SK-N-SH (cell line): ENCODE measurements at regions not wholly inside any gene's neighbourhood (a gene's known extent, or its start where the extent isn't known, plus 50 kb on each side); places are given as distances from the start of the nearest gene placed in this dataset.

ENCODE experiments used
- CTCF ChIA-PET: fragments of 300-600, 350-600 bp; formaldehyde crosslinking; extraction: SDS; loops from one replicate; lab custom pipeline; 2021; lab: Yijun Ruan, JAX
- POLR2A ChIA-PET: fragments of 350-600 bp; sonication (Branson Sonifier 250); formaldehyde crosslinking; extraction: SDS; loops from one replicate; lab custom pipeline; 2020; ENCODE audit warnings: antibody characterized with exemption, inconsistent platforms; lab: Yijun Ruan, JAX
- DNase-seq: peaks from one replicate; pipeline ENCODE4 v3.0.0; 2012
- H2AFZ ChIP-seq: fragments of 200-600 bp; sonication (generic); 2 replicates; pipeline ENCODE4 v1.8.1; 2016; ENCODE audit warnings: antibody characterized with exemption, mild to moderate bottlenecking, low read depth
- H3F3A ChIP-seq: fragments of 200-600 bp; sonication (generic); replicated peaks from 2 replicates; pipeline ENCODE3; 2016; ENCODE audit warnings: antibody characterized with exemption, mild to moderate bottlenecking; ENCODE audit not compliant: insufficient read depth
- H3K27ac ChIP-seq, 2 experiments: fragments of 200-500 bp in 1 of 2; fragments of 200-600 bp in 1 of 2; sonication (Bioruptor generic) in 1 of 2; sonication (generic), shearing (Covaris generic) in 1 of 2; 2 replicates each; pipeline versions ENCODE4 v1.5.1 to v1.6.1; 2014 to 2016; ENCODE audit warnings: low read depth in 2 of 2, inconsistent platforms in 1 of 2, low read length in 1 of 2, mild to moderate bottlenecking in 1 of 2, mixed read lengths in 1 of 2
- H3K27me3 ChIP-seq: fragments of 200-600 bp; sonication (generic), shearing (Covaris generic); 2 replicates; pipeline ENCODE4 v1.6.1; 2016; ENCODE audit warnings: mixed run types; ENCODE audit not compliant: insufficient read depth
- H3K36me3 ChIP-seq, 2 experiments: fragments of 200-500 bp in 1 of 2; fragments of 200-600 bp in 1 of 2; sonication (Bioruptor generic) in 1 of 2; sonication (generic) in 1 of 2; replicated peaks in 1 of 2; 2 replicates each; pipeline versions ENCODE3 to v1.5.1; 2014 to 2016; ENCODE audit warnings: low read length in 1 of 2, mild to moderate bottlenecking in 1 of 2; ENCODE audit not compliant: insufficient read depth in 2 of 2, control insufficient read depth in 1 of 2
- H3K4me1 ChIP-seq, 2 experiments: fragments of 200-500 bp in 1 of 2; fragments of 200-600 bp in 1 of 2; sonication (Bioruptor generic) in 1 of 2; sonication (generic), shearing (Covaris generic) in 1 of 2; 2 replicates each; pipeline versions ENCODE4 v1.5.1 to v1.6.1; 2014 to 2016; ENCODE audit warnings: low read depth in 1 of 2, low read length in 1 of 2, mixed run types in 1 of 2; ENCODE audit not compliant: insufficient read depth in 2 of 2, control insufficient read depth in 1 of 2
- H3K4me2 ChIP-seq: fragments of 200-600 bp; sonication (generic), shearing (Covaris generic); 2 replicates; pipeline ENCODE4 v1.6.1; 2017; ENCODE audit warnings: mixed run types
- H3K4me3 ChIP-seq, 2 experiments: fragments of 200-500 bp in 1 of 2; fragments of 200-600 bp in 1 of 2; sonication (Bioruptor generic) in 1 of 2; sonication (generic), shearing (Covaris generic) in 1 of 2; 2 replicates each; pipeline versions ENCODE4 v1.5.1 to v1.8.1; 2014 to 2016; ENCODE audit warnings: low read depth in 2 of 2, inconsistent platforms in 1 of 2, low read length in 1 of 2, mild to moderate bottlenecking in 1 of 2, mixed read lengths in 1 of 2, moderate library complexity in 1 of 2
- H3K79me2 ChIP-seq: fragments of 200-600 bp; sonication (generic); 2 replicates; pipeline ENCODE4 v1.8.1; 2017; ENCODE audit warnings: mild to moderate bottlenecking; ENCODE audit not compliant: insufficient read depth
- H3K9ac ChIP-seq: fragments of 200-600 bp; sonication (generic); 2 replicates; pipeline ENCODE4 v1.6.1; 2017; ENCODE audit warnings: mixed run types
- H3K9me2 ChIP-seq: fragments of 200-600 bp; sonication (generic); 2 replicates; pipeline ENCODE4 v1.6.1; 2017; ENCODE audit warnings: mixed run types
- H3K9me3 ChIP-seq: fragments of 200-600 bp; sonication (generic); 2 replicates; pipeline ENCODE4 v1.6.1; 2017; ENCODE audit warnings: mixed run types, mild to moderate bottlenecking, moderate library complexity
- H4K20me1 ChIP-seq: fragments of 200-600 bp; sonication (generic); 2 replicates; pipeline ENCODE4 v1.6.1; 2017; ENCODE audit warnings: mild to moderate bottlenecking, mixed run types; ENCODE audit not compliant: insufficient read depth
- EP300 ChIP-seq, 2 experiments: IDR thresholded peaks; 2 replicates each; pipeline versions ENCODE4 v1.4.0 to v1.6.1; 2012; ENCODE audit warnings: borderline replicate concordance in 1 of 2, low read depth in 1 of 2, low read length in 1 of 2
- FOSL2 ChIP-seq: IDR thresholded peaks from 2 replicates; pipeline ENCODE4 v1.4.0; 2012; ENCODE audit warnings: low read depth, mild to moderate bottlenecking, moderate library complexity, borderline replicate concordance
- FOXJ3 ChIP-seq: sonication (generic); formaldehyde crosslinking; IDR thresholded peaks from 2 replicates; pipeline ENCODE4 v1.5.1; 2020; ENCODE audit warnings: mild to moderate bottlenecking, missing genetic modification reagents
- FOXM1 ChIP-seq: IDR thresholded peaks from 2 replicates; pipeline ENCODE4 v1.4.0; 2012; ENCODE audit warnings: low read depth, mild to moderate bottlenecking
- GATA2 ChIP-seq: sonication (generic); formaldehyde crosslinking; IDR thresholded peaks from 2 replicates; pipeline ENCODE4 v1.5.0; 2020; ENCODE audit warnings: mild to moderate bottlenecking, missing genetic modification reagents
- JUND ChIP-seq: IDR thresholded peaks from 2 replicates; pipeline ENCODE4 v1.4.0; 2012
- MXI1 ChIP-seq: IDR thresholded peaks from 2 replicates; pipeline ENCODE4 v1.6.1; 2012; ENCODE audit warnings: mild to moderate bottlenecking, low read depth, low read length, improper control_type of control experiment
- RAD21 ChIP-seq: IDR thresholded peaks from 2 replicates; pipeline ENCODE4 v1.6.1; 2012; ENCODE audit warnings: mild to moderate bottlenecking, low read length
- RFX5 ChIP-seq: IDR thresholded peaks from 2 replicates; pipeline ENCODE4 v1.6.1; 2012; ENCODE audit warnings: mild to moderate bottlenecking, improper control_type of control experiment, low read length
- RXRA ChIP-seq: IDR thresholded peaks from 2 replicates; pipeline ENCODE4 v1.4.0; 2012; ENCODE audit warnings: low read depth, mild to moderate bottlenecking, borderline replicate concordance
- SIN3A ChIP-seq: IDR thresholded peaks from 2 replicates; pipeline ENCODE4 v1.6.1; 2012; ENCODE audit warnings: low read depth, mild to moderate bottlenecking, low read length, moderate library complexity, borderline replicate concordance
- TAF1 ChIP-seq: IDR thresholded peaks from 2 replicates; pipeline ENCODE4 v1.6.1; 2012; ENCODE audit warnings: low read depth, mild to moderate bottlenecking, low read length, moderate library complexity, borderline replicate concordance
- WGBS: methylation state at CpG from one replicate; pipeline ENCODE4 v1.1.6; 2017; ENCODE audit warnings: low lambda C conversion rate; 5-methylcytosine and 5-hydroxymethylcytosine counted together
- TF ChIP-seq, protein P1 (sequence below): IDR thresholded peaks from 2 replicates; pipeline ENCODE4 v1.4.0; 2012; ENCODE audit warnings: low read depth, borderline replicate concordance
- TF ChIP-seq, protein P2 (sequence below): IDR thresholded peaks from 2 replicates; pipeline ENCODE4 v1.6.1; 2012; ENCODE audit warnings: mild to moderate bottlenecking, low read depth, low read length, moderate library complexity
- TF ChIP-seq, protein P3 (sequence below): fragments of 200-600 bp; sonication (generic); IDR thresholded peaks from 2 replicates; pipeline ENCODE4 v1.6.1; 2017; ENCODE audit warnings: antibody characterized with exemption, mild to moderate bottlenecking, moderate library complexity
- TF ChIP-seq, protein P4 (sequence below): fragments of 150-350 bp; IDR thresholded peaks from 2 replicates; pipeline ENCODE4 v1.6.1; 2016; ENCODE audit warnings: mild to moderate bottlenecking, low read depth, low read length

- Histone ChIP-seq H3K9me2 (no peaks in the 10 kb centered on the region), H3K79me2 (no peaks in the 10 kb centered on the region), H3K9ac (no peak overlapping the region), H2AFZ (no peak overlapping the region), H3K4me2 (no peak overlapping the region), H3K9me3 (no peaks in the 10 kb centered on the region), H3K27ac (no peak overlapping the region), H4K20me1 (no peaks in the 10 kb centered on the region), H3K36me3 (no peaks in the 10 kb centered on the region), H3K4me3 (no peak overlapping the region), H3K4me1 (no peaks in the 10 kb centered on the region), H3K27me3 (no peaks in the 10 kb centered on the region), H3F3A (no peaks in the 10 kb centered on the region)
- POLR2A ChIA-PET, result no interaction called here
- WGBS, result 81% methylated on average over 9 of the region's 9 CpGs
- DNase-seq, result no peak
- CTCF ChIA-PET, result no interaction called here
- TF ChIP-seq, protein P1, sequence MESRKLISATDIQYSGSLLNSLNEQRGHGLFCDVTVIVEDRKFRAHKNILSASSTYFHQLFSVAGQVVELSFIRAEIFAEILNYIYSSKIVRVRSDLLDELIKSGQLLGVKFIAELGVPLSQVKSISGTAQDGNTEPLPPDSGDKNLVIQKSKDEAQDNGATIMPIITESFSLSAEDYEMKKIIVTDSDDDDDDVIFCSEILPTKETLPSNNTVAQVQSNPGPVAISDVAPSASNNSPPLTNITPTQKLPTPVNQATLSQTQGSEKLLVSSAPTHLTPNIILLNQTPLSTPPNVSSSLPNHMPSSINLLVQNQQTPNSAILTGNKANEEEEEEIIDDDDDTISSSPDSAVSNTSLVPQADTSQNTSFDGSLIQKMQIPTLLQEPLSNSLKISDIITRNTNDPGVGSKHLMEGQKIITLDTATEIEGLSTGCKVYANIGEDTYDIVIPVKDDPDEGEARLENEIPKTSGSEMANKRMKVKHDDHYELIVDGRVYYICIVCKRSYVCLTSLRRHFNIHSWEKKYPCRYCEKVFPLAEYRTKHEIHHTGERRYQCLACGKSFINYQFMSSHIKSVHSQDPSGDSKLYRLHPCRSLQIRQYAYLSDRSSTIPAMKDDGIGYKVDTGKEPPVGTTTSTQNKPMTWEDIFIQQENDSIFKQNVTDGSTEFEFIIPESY, result no peak
- no peak for TF ChIP-seq TAF1
- no peak for TF ChIP-seq RXRA
- TF ChIP-seq, protein P2, sequence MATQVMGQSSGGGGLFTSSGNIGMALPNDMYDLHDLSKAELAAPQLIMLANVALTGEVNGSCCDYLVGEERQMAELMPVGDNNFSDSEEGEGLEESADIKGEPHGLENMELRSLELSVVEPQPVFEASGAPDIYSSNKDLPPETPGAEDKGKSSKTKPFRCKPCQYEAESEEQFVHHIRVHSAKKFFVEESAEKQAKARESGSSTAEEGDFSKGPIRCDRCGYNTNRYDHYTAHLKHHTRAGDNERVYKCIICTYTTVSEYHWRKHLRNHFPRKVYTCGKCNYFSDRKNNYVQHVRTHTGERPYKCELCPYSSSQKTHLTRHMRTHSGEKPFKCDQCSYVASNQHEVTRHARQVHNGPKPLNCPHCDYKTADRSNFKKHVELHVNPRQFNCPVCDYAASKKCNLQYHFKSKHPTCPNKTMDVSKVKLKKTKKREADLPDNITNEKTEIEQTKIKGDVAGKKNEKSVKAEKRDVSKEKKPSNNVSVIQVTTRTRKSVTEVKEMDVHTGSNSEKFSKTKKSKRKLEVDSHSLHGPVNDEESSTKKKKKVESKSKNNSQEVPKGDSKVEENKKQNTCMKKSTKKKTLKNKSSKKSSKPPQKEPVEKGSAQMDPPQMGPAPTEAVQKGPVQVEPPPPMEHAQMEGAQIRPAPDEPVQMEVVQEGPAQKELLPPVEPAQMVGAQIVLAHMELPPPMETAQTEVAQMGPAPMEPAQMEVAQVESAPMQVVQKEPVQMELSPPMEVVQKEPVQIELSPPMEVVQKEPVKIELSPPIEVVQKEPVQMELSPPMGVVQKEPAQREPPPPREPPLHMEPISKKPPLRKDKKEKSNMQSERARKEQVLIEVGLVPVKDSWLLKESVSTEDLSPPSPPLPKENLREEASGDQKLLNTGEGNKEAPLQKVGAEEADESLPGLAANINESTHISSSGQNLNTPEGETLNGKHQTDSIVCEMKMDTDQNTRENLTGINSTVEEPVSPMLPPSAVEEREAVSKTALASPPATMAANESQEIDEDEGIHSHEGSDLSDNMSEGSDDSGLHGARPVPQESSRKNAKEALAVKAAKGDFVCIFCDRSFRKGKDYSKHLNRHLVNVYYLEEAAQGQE, result no peak
- TF ChIP-seq GATA2 (CRISPR knock-in tag), result no peak
- TF ChIP-seq MXI1, result no peak
- no peak for TF ChIP-seq RAD21
- no peak for TF ChIP-seq JUND
- TF ChIP-seq FOSL2, result no peak
- no peak for TF ChIP-seq FOXJ3 (CRISPR knock-in tag)
- TF ChIP-seq EP300 (IDR thresholded peaks at IDR 0.05; ENCODE audit: borderline replicate concordance in 1 of 2, low read depth in 1 of 2, low read length in 1 of 2), result no peak
These were observed 119.5 kb upstream of the LRIG1 start for GRCh38 chr3:66620296-66620695.

GRCh38 chr3:66622756-66623457 lies 122.1 kb upstream of the LRIG1 start:
- 65% methylated on average over 2 of the region's 2 CpGs for WGBS
- TF ChIP-seq FOXM1 (no peak), RFX5 (no peak), SIN3A (no peak), RXRA (no peak)
- TF ChIP-seq, protein P3, sequence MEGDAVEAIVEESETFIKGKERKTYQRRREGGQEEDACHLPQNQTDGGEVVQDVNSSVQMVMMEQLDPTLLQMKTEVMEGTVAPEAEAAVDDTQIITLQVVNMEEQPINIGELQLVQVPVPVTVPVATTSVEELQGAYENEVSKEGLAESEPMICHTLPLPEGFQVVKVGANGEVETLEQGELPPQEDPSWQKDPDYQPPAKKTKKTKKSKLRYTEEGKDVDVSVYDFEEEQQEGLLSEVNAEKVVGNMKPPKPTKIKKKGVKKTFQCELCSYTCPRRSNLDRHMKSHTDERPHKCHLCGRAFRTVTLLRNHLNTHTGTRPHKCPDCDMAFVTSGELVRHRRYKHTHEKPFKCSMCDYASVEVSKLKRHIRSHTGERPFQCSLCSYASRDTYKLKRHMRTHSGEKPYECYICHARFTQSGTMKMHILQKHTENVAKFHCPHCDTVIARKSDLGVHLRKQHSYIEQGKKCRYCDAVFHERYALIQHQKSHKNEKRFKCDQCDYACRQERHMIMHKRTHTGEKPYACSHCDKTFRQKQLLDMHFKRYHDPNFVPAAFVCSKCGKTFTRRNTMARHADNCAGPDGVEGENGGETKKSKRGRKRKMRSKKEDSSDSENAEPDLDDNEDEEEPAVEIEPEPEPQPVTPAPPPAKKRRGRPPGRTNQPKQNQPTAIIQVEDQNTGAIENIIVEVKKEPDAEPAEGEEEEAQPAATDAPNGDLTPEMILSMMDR, result no peak
- TF ChIP-seq, protein P1, result no peak
- TF ChIP-seq, protein P4, sequence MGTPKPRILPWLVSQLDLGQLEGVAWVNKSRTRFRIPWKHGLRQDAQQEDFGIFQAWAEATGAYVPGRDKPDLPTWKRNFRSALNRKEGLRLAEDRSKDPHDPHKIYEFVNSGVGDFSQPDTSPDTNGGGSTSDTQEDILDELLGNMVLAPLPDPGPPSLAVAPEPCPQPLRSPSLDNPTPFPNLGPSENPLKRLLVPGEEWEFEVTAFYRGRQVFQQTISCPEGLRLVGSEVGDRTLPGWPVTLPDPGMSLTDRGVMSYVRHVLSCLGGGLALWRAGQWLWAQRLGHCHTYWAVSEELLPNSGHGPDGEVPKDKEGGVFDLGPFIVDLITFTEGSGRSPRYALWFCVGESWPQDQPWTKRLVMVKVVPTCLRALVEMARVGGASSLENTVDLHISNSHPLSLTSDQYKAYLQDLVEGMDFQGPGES, result no peak

More at GRCh38 chr3:66622756-66623457, 122.1 kb upstream of the LRIG1 start:
- no peaks in the 10 kb centered on the region for H3K27me3 ChIP-seq
- no peaks in the 10 kb centered on the region for H3K79me2 ChIP-seq
- H3K4me2 ChIP-seq, result no peak overlapping the region
- no peak overlapping the region for H3K4me3 ChIP-seq
- CTCF ChIA-PET, result no interaction called here
- no peaks in the 10 kb centered on the region for H3K4me1 ChIP-seq
- H2AFZ ChIP-seq, result no peak overlapping the region
- POLR2A ChIA-PET, result no interaction called here
- no peak overlapping the region for H3K27ac ChIP-seq
- DNase-seq, result no peak
- H3K9ac ChIP-seq, result no peak overlapping the region
- H3K9me2 ChIP-seq, result no peaks in the 10 kb centered on the region
- no peaks in the 10 kb centered on the region for H3F3A ChIP-seq
- no peaks in the 10 kb centered on the region for H3K9me3 ChIP-seq
- H3K36me3 ChIP-seq, result no peaks in the 10 kb centered on the region
- no peaks in the 10 kb centered on the region for H4K20me1 ChIP-seq
